HCT116 (cell line): ENCODE measurements at regions not wholly inside any gene's neighbourhood (a gene's known extent, or its start where the extent isn't known, plus 50 kb on each side); places are given as distances from the start of the nearest gene placed in this dataset.

ENCODE experiments used
- ATAC-seq: fragments of 200-7000 bp; cut with Tn5 transposase; 2 replicates; pipeline ENCODE4 v1.9.1; 2020; ENCODE audit warnings: mild to moderate bottlenecking, moderate library complexity
- BruUV-seq: library from RNA; stranded (reverse); fragments of 400-500 nt; replicated peaks from 2 replicates; lab custom pipeline; 2021; lab: Mats Ljungman, UMichigan
- CTCF ChIA-PET: fragments of 300-600 bp; sonication (Branson Sonifier 250); formaldehyde crosslinking; loops from one replicate; lab custom pipeline; 2021; ENCODE audit warnings: antibody characterized with exemption; lab: Charles Lee
- POLR2A ChIA-PET: fragments of 300-600, 350-600 bp; sonication (Branson Sonifier 250); formaldehyde crosslinking; loops from one replicate; lab custom pipeline; 2021; ENCODE audit warnings: antibody characterized with exemption; lab: Charles Lee
- RAD21 ChIA-PET, 2 experiments: fragments of 300-600 bp; sonication (Branson Sonifier 250); formaldehyde crosslinking; loops; one replicate each; lab custom pipeline; 2023; ENCODE audit warnings: low total read pairs in 2 of 2; ENCODE audit not compliant: uncharacterized antibody in 2 of 2, unreplicated experiment in 2 of 2, low non-redundant PET in 1 of 2; lab: Charles Lee
- DNase-seq: peaks from one replicate; pipeline ENCODE4 v3.0.0-alpha.2; 2010; ENCODE audit warnings: low read depth, low spot score
- H2AFZ ChIP-seq: fragments of 200-600 bp; shearing (Covaris generic), sonication (generic); 2 replicates; pipeline ENCODE4 v1.6.1; 2017; ENCODE audit warnings: low read depth, mixed run types, mixed read lengths, antibody characterized with exemption, low read length; ENCODE audit not compliant: poor library complexity, severe bottlenecking
- H3K27ac ChIP-seq: 2 replicates; pipeline ENCODE4 v1.5.1; 2012; ENCODE audit warnings: low read depth, low read length
- H3K27me3 ChIP-seq: fragments of 200-600 bp; sonication (generic); 2 replicates; pipeline ENCODE4 v1.6.1; 2016; ENCODE audit warnings: mixed run types, low read length, mixed read lengths; ENCODE audit not compliant: insufficient read depth
- H3K36me3 ChIP-seq, 2 experiments: fragments of 200-500 bp in 1 of 2; fragments of 200-600 bp in 1 of 2; sonication (Bioruptor generic) in 1 of 2; sonication (generic) in 1 of 2; 2 replicates each; pipeline versions ENCODE4 v1.5.1 to v1.6.1; 2014 to 2016; ENCODE audit warnings: low read length in 2 of 2, inconsistent platforms in 1 of 2, mixed read lengths in 1 of 2, mixed run types in 1 of 2; ENCODE audit not compliant: insufficient read depth in 2 of 2, control insufficient read depth in 1 of 2
- H3K4me1 ChIP-seq, 2 experiments: fragments of 200-600 bp in 1 of 2; sonication (generic) in 1 of 2; 2 replicates each; pipeline versions ENCODE4 v1.5.1 to v1.6.1; 2012 to 2017; ENCODE audit warnings: low read length in 2 of 2, inconsistent platforms in 1 of 2, mild to moderate bottlenecking in 1 of 2, mixed read lengths in 1 of 2, mixed run types in 1 of 2, moderate library complexity in 1 of 2; ENCODE audit not compliant: insufficient read depth in 2 of 2, control insufficient read depth in 1 of 2
- H3K4me2 ChIP-seq: fragments of 200-600 bp; sonication (generic); 2 replicates; pipeline ENCODE4 v1.6.1; 2017; ENCODE audit warnings: mixed run types, low read length, mixed read lengths
- H3K4me3 ChIP-seq, 2 experiments: fragments of 200-600 bp in 1 of 2; sonication (generic) in 1 of 2; replicated peaks in 1 of 2; 2 replicates each; pipeline ENCODE4 v1.5.1; 2011 to 2016; ENCODE audit warnings: low read length in 2 of 2, control low read depth in 1 of 2, low read depth in 1 of 2, mild to moderate bottlenecking in 1 of 2, mixed read lengths in 1 of 2, mixed run types in 1 of 2
- H3K79me2 ChIP-seq: fragments of 200-600 bp; sonication (generic); 2 replicates; pipeline ENCODE4 v1.6.1; 2017; ENCODE audit warnings: mild to moderate bottlenecking, mixed run types, low read length, moderate library complexity, mixed read lengths; ENCODE audit not compliant: insufficient read depth
- H3K9ac ChIP-seq: fragments of 200-600 bp; sonication (generic); 2 replicates; pipeline ENCODE4 v1.6.1; 2016; ENCODE audit warnings: low read length, mixed read lengths
- H3K9me2 ChIP-seq: fragments of 200-600 bp; sonication (generic), shearing (Covaris generic); 2 replicates; pipeline ENCODE4 v1.6.1; 2017; ENCODE audit warnings: mixed run types, mild to moderate bottlenecking, moderate library complexity; ENCODE audit not compliant: insufficient read depth
- H3K9me3 ChIP-seq, 2 experiments: fragments of 200-500 bp in 1 of 2; fragments of 200-600 bp in 1 of 2; sonication (Bioruptor generic) in 1 of 2; sonication (generic) in 1 of 2; 2 replicates each; pipeline ENCODE4 v1.6.1; 2014 to 2017; ENCODE audit warnings: low read length in 2 of 2, mixed read lengths in 2 of 2, inconsistent platforms in 1 of 2, low read depth in 1 of 2, mild to moderate bottlenecking in 1 of 2, mixed run types in 1 of 2, moderate library complexity in 1 of 2; ENCODE audit not compliant: control insufficient read depth in 1 of 2, insufficient read depth in 1 of 2
- H4K20me1 ChIP-seq: fragments of 200-600 bp; sonication (generic), shearing (Covaris generic); 2 replicates; pipeline ENCODE4 v1.6.1; 2017; ENCODE audit warnings: mixed run types, mild to moderate bottlenecking, moderate library complexity; ENCODE audit not compliant: insufficient read depth
- RAD21 ChIP-seq: IDR thresholded peaks from 2 replicates; pipeline ENCODE4 v1.6.1; 2012; ENCODE audit warnings: low read depth, mild to moderate bottlenecking
- REST ChIP-seq: IDR thresholded peaks from 2 replicates; pipeline ENCODE4 v1.6.1; 2012; ENCODE audit warnings: low read depth
- TCF7L2 ChIP-seq: IDR thresholded peaks from 2 replicates; pipeline ENCODE4 v1.7.0; 2011; ENCODE audit warnings: borderline replicate concordance, inconsistent platforms; ENCODE audit not compliant: insufficient read depth, insufficient read length; ENCODE audit errors: extremely low read depth
- ZNF274 ChIP-seq: fragments of 200-500 bp; sonication (Bioruptor generic); IDR thresholded peaks from 2 replicates; pipeline ENCODE4 v1.6.1; 2014; ENCODE audit warnings: mild to moderate bottlenecking, low read depth, low read length, inconsistent platforms
- intact Hi-C: fragments of 100-400 bp; cut with micrococcal nuclease; formaldehyde crosslinking; loops from 2 replicates; pipeline ENCODE4 v1.10.0; 2022

GRCh38 chr10:120177330-120177729, 279.7 kb upstream of the PLPP4 start:
- ChIA-PET CTCF (no interaction called here), POLR2A (no interaction called here), RAD21 (no interaction called here)
- ATAC-seq (no peak), DNase-seq (no peak)
- H3K36me3 ChIP-seq = no peaks in the 10 kb centered on the region
- TF ChIP-seq RAD21 = no peak
- no peak for TF ChIP-seq TCF7L2
- no TSS peak for BruUV-seq
- H3K9ac ChIP-seq = no peak overlapping the region
- H4K20me1 ChIP-seq = no peaks in the 10 kb centered on the region
- intact Hi-C loops = loop anchor here (2.0 kb wide), 1 partner anchor 25 kb away; no protein-coding TSS in a partner anchor
- H3K79me2 ChIP-seq = no peaks in the 10 kb centered on the region
- H3K4me3 ChIP-seq = no peak overlapping the region
- no peaks in the 10 kb centered on the region for H3K9me3 ChIP-seq
- no peaks in the 10 kb centered on the region for H3K9me2 ChIP-seq
- no peak overlapping the region for H3K27ac ChIP-seq
- peaks cover 61% of the 10 kb centered on the region for H3K27me3 ChIP-seq
- no peaks in the 10 kb centered on the region for H3K4me1 ChIP-seq
- no peak overlapping the region for H2AFZ ChIP-seq
- no peak overlapping the region for H3K4me2 ChIP-seq

- no peaks in the 10 kb centered on the region for H3K36me3 ChIP-seq
- H4K20me1 ChIP-seq = no peaks in the 10 kb centered on the region
- RAD21 ChIA-PET = no interaction called here
- intact Hi-C loops = no loop called here
- H3K79me2 ChIP-seq = no peaks in the 10 kb centered on the region
- no peak overlapping the region for H3K27ac ChIP-seq
- POLR2A ChIA-PET = no interaction called here
- no peaks in the 10 kb centered on the region for H3K9me3 ChIP-seq
- no peak for TF ChIP-seq ZNF274
- TF ChIP-seq REST = no peak
- H3K9me2 ChIP-seq = no peaks in the 10 kb centered on the region
- no peak overlapping the region for H3K9ac ChIP-seq
- H3K4me3 ChIP-seq = no peak overlapping the region
- H3K27me3 ChIP-seq = peaks cover 42% of the 10 kb centered on the region
- H2AFZ ChIP-seq = no peak overlapping the region
- H3K4me2 ChIP-seq = no peak overlapping the region
- DNase-seq (no peak), ATAC-seq (no peak)
- CTCF ChIA-PET = no interaction called here
- no peaks in the 10 kb centered on the region for H3K4me1 ChIP-seq
- BruUV-seq = no TSS peak
Observed at GRCh38 chr10:120180160-120180559, 276.9 kb upstream of the PLPP4 start.
